Neural cell (in vitro differentiated cells): ENCODE measurements at regions not wholly inside any gene's neighbourhood (a gene's known extent, or its start where the extent isn't known, plus 50 kb on each side); places are given as distances from the start of the nearest gene placed in this dataset.

Experiments
- H2AFZ ChIP-seq: fragments of 200-600, 300-800 bp; sonication (generic), shearing (Covaris generic); 2 replicates; pipeline ENCODE4 v1.6.0; 2014; ENCODE audit warnings: low read depth, mild to moderate bottlenecking, antibody characterized with exemption, low read length, moderate library complexity
- H3F3A ChIP-seq: fragments of 200-600 bp; shearing (Covaris generic); 2 replicates; pipeline ENCODE4 v1.6.1; 2016; ENCODE audit warnings: mild to moderate bottlenecking, moderate library complexity, mixed read lengths, antibody characterized with exemption, low read length; ENCODE audit not compliant: insufficient read depth, poor library complexity, severe bottlenecking
- H3K27ac ChIP-seq: fragments of 200-600, 300-800 bp; sonication (generic), shearing (Covaris generic); 2 replicates; pipeline ENCODE4 v1.5.1; 2014; ENCODE audit warnings: mild to moderate bottlenecking, low read length, moderate library complexity
- H3K27me3 ChIP-seq: fragments of 300-800, 200-600 bp; sonication (generic), shearing (Covaris generic); 2 replicates; pipeline ENCODE4 v1.6.0; 2014; ENCODE audit warnings: mild to moderate bottlenecking, low read depth, low read length, moderate library complexity; ENCODE audit not compliant: insufficient read depth
- H3K36me3 ChIP-seq: fragments of 300-800, 200-600 bp; sonication (generic), shearing (Covaris generic); 2 replicates; pipeline ENCODE4 v1.5.1; 2014; ENCODE audit warnings: mild to moderate bottlenecking, antibody characterized with exemption, low read length, moderate library complexity; ENCODE audit not compliant: insufficient read depth
- H3K4me2 ChIP-seq: fragments of 300-800, 200-600 bp; sonication (generic), shearing (Covaris generic); 2 replicates; pipeline ENCODE4 v1.6.0; 2014; ENCODE audit warnings: mild to moderate bottlenecking, low read length
- H3K4me3 ChIP-seq: fragments of 300-800, 200-600 bp; sonication (generic), shearing (Covaris generic); 2 replicates; pipeline ENCODE4 v1.5.1; 2014; ENCODE audit warnings: mild to moderate bottlenecking, low read length, moderate library complexity
- H3K79me2 ChIP-seq: fragments of 200-600 bp; shearing (Covaris generic); replicated peaks from 2 replicates; pipeline ENCODE4 v1.6.0; 2014; ENCODE audit warnings: mild to moderate bottlenecking, low read length, moderate library complexity; ENCODE audit not compliant: insufficient read depth
- H3K9ac ChIP-seq: fragments of 300-800, 200-600 bp; sonication (generic), shearing (Covaris generic); 2 replicates; pipeline ENCODE4 v1.6.1; 2016; ENCODE audit warnings: mild to moderate bottlenecking, low read length, mixed read lengths
- H3K9me2 ChIP-seq: fragments of 200-600 bp; shearing (Covaris generic); 2 replicates; pipeline ENCODE4 v1.6.1; 2016; ENCODE audit warnings: mild to moderate bottlenecking, low read length, mixed read lengths; ENCODE audit not compliant: insufficient read depth
- H3K9me3 ChIP-seq: fragments of 200-600, 300-800 bp; sonication (generic), shearing (Covaris generic); 2 replicates; pipeline ENCODE4 v1.6.1; 2016; ENCODE audit warnings: mild to moderate bottlenecking, mixed run types, low read length, moderate library complexity, mixed read lengths
- H4K20me1 ChIP-seq: fragments of 200-600 bp; shearing (Covaris generic); 2 replicates; pipeline ENCODE4 v1.6.1; 2016; ENCODE audit warnings: mild to moderate bottlenecking, mixed run types; ENCODE audit not compliant: insufficient read depth
- CTCF ChIP-seq: fragments of 450-650 bp; IDR thresholded peaks from 2 replicates; pipeline ENCODE4 v1.5.1; 2014; ENCODE audit warnings: antibody characterized with exemption, mild to moderate bottlenecking, moderate library complexity; ENCODE audit not compliant: poor library complexity, severe bottlenecking
- EP300 ChIP-seq: fragments of 450-650 bp; conservative IDR thresholded peaks from 2 replicates; pipeline ENCODE4 v1.6.1; 2014; ENCODE audit warnings: antibody characterized with exemption, mild to moderate bottlenecking, moderate library complexity; ENCODE audit not compliant: poor library complexity, severe bottlenecking
- EZH2 ChIP-seq: fragments of 200-600, 300-800 bp; shearing (Covaris generic), sonication (generic); IDR thresholded peaks from 2 replicates; pipeline ENCODE4 v1.6.1; 2014; ENCODE audit warnings: antibody characterized with exemption, low read length, borderline replicate concordance, mild to moderate bottlenecking; ENCODE audit not compliant: insufficient read depth, poor library complexity, severe bottlenecking
- MXI1 ChIP-seq: fragments of 450-650 bp; conservative IDR thresholded peaks from 2 replicates; pipeline ENCODE4 v1.6.1; 2014; ENCODE audit warnings: antibody characterized with exemption, mild to moderate bottlenecking; ENCODE audit not compliant: poor library complexity, severe bottlenecking
- POLR2AphosphoS5 ChIP-seq: IDR thresholded peaks from 2 replicates; pipeline ENCODE4 v1.6.1; 2012
- RAD21 ChIP-seq: fragments of 450-650 bp; conservative IDR thresholded peaks from 2 replicates; pipeline ENCODE4 v1.6.1; 2014; ENCODE audit warnings: antibody characterized with exemption, mild to moderate bottlenecking, moderate library complexity
- REST ChIP-seq: IDR thresholded peaks from 2 replicates; pipeline ENCODE4 v1.6.1; 2012; ENCODE audit warnings: borderline replicate concordance
- SMC3 ChIP-seq: fragments of 450-650 bp; conservative IDR thresholded peaks from 2 replicates; pipeline ENCODE4 v1.6.1; 2014; ENCODE audit warnings: antibody characterized with exemption, mild to moderate bottlenecking, moderate library complexity; ENCODE audit not compliant: poor library complexity
- TAF1 ChIP-seq: IDR thresholded peaks from 2 replicates; pipeline ENCODE4 v1.6.1; 2012; ENCODE audit warnings: low read depth

DNA sequence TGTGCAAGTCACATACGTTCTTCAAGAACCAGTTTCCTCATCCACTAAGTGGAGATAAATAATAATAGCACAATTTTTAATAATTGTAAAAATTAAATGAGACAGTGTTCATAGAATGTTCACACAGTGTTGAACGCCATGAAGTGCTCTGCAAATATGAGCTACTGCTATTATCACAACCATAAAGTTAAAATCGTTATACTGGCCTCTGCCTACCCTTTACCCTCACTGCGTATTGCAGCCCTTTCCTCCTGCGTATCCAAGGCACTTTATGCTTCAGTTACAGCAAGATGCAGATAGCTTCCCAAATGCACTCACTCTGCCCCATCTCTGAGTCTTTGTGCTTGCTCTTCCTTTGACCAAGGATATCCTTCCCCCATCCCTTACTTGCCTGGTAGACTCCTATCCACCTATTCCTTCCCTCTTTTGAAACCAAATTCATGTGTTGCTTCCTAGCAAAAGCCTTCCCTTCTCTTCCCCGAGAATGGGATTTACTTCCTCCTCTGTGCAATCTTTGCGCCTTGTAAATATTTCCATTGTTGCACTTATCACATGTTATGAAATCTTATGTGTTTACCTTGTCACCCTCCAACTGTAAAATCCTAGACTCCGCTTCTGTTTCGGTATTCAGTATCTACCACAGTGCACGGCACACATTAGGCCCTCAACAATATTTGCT is 196.9 kb downstream of the ADAMTS15 start:
- Histone ChIP-seq H3F3A (no peaks in the 10 kb centered on the region), H3K36me3 (no peaks in the 10 kb centered on the region), H3K27me3 (no peaks in the 10 kb centered on the region), H3K27ac (no peak overlapping the region), H3K9me2 (no peaks in the 10 kb centered on the region), H4K20me1 (no peaks in the 10 kb centered on the region), H2AFZ (no peak overlapping the region), H3K79me2 (no peaks in the 10 kb centered on the region), H3K9ac (no peak overlapping the region), H3K4me3 (no peak overlapping the region), H3K9me3 (no peaks in the 10 kb centered on the region), H3K4me2 (no peak overlapping the region)
- TF ChIP-seq EP300 (no peak), REST (no peak), EZH2 (no peak), CTCF (no peak), MXI1 (no peak), SMC3 (no peak)

GRCh38 chr11:130645843-130646197 is 197.4 kb downstream of the ADAMTS15 start:
- no peak overlapping the region for H3K9ac ChIP-seq
- no peaks in the 10 kb centered on the region for H3K36me3 ChIP-seq
- H3K27ac ChIP-seq, result no peak overlapping the region
- no peak overlapping the region for H3K4me2 ChIP-seq
- no peaks in the 10 kb centered on the region for H3K9me2 ChIP-seq
- no peaks in the 10 kb centered on the region for H3F3A ChIP-seq
- H3K9me3 ChIP-seq, result no peaks in the 10 kb centered on the region
- H4K20me1 ChIP-seq, result no peaks in the 10 kb centered on the region
- no peaks in the 10 kb centered on the region for H3K79me2 ChIP-seq
- H3K27me3 ChIP-seq, result no peaks in the 10 kb centered on the region
- H3K4me3 ChIP-seq, result no peak overlapping the region
- no peak for TF ChIP-seq SMC3
- no peak for TF ChIP-seq CTCF
- no peak for TF ChIP-seq MXI1
- no peak for TF ChIP-seq EZH2
- TF ChIP-seq REST, result no peak
- no peak for TF ChIP-seq RAD21
- TF ChIP-seq TAF1, result no peak
- TF ChIP-seq POLR2AphosphoS5, result no peak
- no peak for TF ChIP-seq EP300
- no peak overlapping the region for H2AFZ ChIP-seq
